Heart right ventricle (tissue), 16 donors: ENCODE measurements at regions not wholly inside any gene's neighbourhood (a gene's known extent, or its start where the extent isn't known, plus 50 kb on each side); places are given as distances from the start of the nearest gene placed in this dataset.

Source experiments
- ATAC-seq, 8 donors: fragments of 200-7000 bp; cut with Tn5 transposase; one replicate each; pipeline ENCODE4 v1.9.1; 2020; ENCODE audit warnings: mild to moderate bottlenecking in 8 of 8, moderate library complexity in 8 of 8, moderate number of reproducible peaks in 1 of 8
- DNase-seq, 2 donors: peaks; one replicate each; pipeline ENCODE4 v3.0.0-alpha.2; 2020
- H3K27ac ChIP-seq, 10 donors: fragments of 200-600 bp; sonication (generic) in 2 of 10; one replicate each; pipeline versions ENCODE4 v1.5.0 to v1.8.0; 2020 to 2022; ENCODE audit warnings: mild to moderate bottlenecking in 3 of 10
- H3K27me3 ChIP-seq, 7 donors: fragments of 200-600 bp; one replicate each; pipeline ENCODE4 v1.8.0; 2021 to 2022; ENCODE audit warnings: mild to moderate bottlenecking in 2 of 7
- H3K36me3 ChIP-seq, 9 donors: fragments of 200-600 bp; sonication (generic) in 1 of 9; one replicate each; pipeline versions ENCODE4 v1.5.0 to v1.8.0; 2020 to 2022; ENCODE audit warnings: mild to moderate bottlenecking in 2 of 9
- H3K4me1 ChIP-seq, 9 donors: fragments of 200-600 bp; sonication (generic) in 1 of 9; one replicate each; pipeline versions ENCODE4 v1.5.0 to v1.8.0; 2020 to 2022; ENCODE audit warnings: mild to moderate bottlenecking in 4 of 9
- H3K4me3 ChIP-seq, 10 donors: fragments of 200-600 bp; sonication (generic) in 2 of 10; one replicate each; pipeline versions ENCODE4 v1.5.0 to v1.8.0; 2020 to 2022; ENCODE audit warnings: mild to moderate bottlenecking in 7 of 10, moderate library complexity in 2 of 10
- H3K9me3 ChIP-seq, 11 donors: fragments of 200-600 bp in 10 of 11; sonication (generic) in 2 of 11; one replicate each; pipeline versions ENCODE4 v1.5.0 to v1.8.0; 2013 to 2022; ENCODE audit warnings: mild to moderate bottlenecking in 2 of 11, control low read depth in 1 of 11, moderate library complexity in 1 of 11
- WGBS, 2 donors: extraction: QIAGEN DNeasy Blood & Tissue Kit; methylation state at CpG; one replicate each; pipeline ENCODE4 v1.1.7; 2013; ENCODE audit warnings: inconsistent platforms in 1 of 2; 5-methylcytosine and 5-hydroxymethylcytosine counted together
- intact Hi-C, 10 donors: fragments of 100-400 bp; cut with DNase I; formaldehyde crosslinking; loops; one replicate each; pipeline versions ENCODE4 v1.11.1 to v1.14.2; 2022
- TF ChIP-seq, protein P1 (sequence below), 9 donors: fragments of 200-600 bp; sonication (generic) in 2 of 9; IDR thresholded peaks; one replicate each; pipeline versions ENCODE4 v1.5.0 to v1.8.0; 2021 to 2022; ENCODE audit warnings: antibody characterized with exemption in 9 of 9, mild to moderate bottlenecking in 5 of 9, moderate library complexity in 1 of 9
- donor health status: Arrhythmogenic right ventricular cardiomyopathy.
- donor health status: ischemic (EF 13 %, LVEDD 7.1; RV severe dilation, severe dysfunction).
- donor health status: healthy with polysubstance abuse.
- donor health status: DM: no; HTN: yes; CAD: no.
- donor health status: DM: no; HTN: no; CAD: no.
- donor health status: ischemic (EF 25% LVEDD 6.9; RV normal size, moderate dysfunction).
- donor health status: ischemic (EF 25% LVEDD 5.7; RV mildly dilated, moderate dysfunction).
- donor health status: healthy.
- donor health status: DM: yes; HTN: yes; CAD: no.
- donor health status: Ischemic cardiomyopathy.
- donor health status: ischemic (EF 35%, LVEDD 5.7; RV mildly dilated, moderate dysfunction).
- donor health status: nonischemic (EF 11% LVEDD 7.7; RV severe dilation, severe dysfunction).
- donor health status: DM: yes; HTN: yes; CAD: no.
- donor health status: PGD.
- donor health status: ischemic (EF 29% LVEDD 5.4; RV normal size, mild dysfunction).
- donor health status: nonischemic (EF 23%, LVEDD 6.1; RV moderate dilation, normal function).

GRCh38 chr16:79480056-79480455 is 120.5 kb downstream of the MAF start:
- intact Hi-C loops = no loop called here
- ATAC-seq = no peak
- no peaks in the 10 kb centered on the region for H3K36me3 ChIP-seq
- TF ChIP-seq, protein P1, sequence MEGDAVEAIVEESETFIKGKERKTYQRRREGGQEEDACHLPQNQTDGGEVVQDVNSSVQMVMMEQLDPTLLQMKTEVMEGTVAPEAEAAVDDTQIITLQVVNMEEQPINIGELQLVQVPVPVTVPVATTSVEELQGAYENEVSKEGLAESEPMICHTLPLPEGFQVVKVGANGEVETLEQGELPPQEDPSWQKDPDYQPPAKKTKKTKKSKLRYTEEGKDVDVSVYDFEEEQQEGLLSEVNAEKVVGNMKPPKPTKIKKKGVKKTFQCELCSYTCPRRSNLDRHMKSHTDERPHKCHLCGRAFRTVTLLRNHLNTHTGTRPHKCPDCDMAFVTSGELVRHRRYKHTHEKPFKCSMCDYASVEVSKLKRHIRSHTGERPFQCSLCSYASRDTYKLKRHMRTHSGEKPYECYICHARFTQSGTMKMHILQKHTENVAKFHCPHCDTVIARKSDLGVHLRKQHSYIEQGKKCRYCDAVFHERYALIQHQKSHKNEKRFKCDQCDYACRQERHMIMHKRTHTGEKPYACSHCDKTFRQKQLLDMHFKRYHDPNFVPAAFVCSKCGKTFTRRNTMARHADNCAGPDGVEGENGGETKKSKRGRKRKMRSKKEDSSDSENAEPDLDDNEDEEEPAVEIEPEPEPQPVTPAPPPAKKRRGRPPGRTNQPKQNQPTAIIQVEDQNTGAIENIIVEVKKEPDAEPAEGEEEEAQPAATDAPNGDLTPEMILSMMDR (IDR thresholded peaks at IDR 0.05) = no peak
- H3K4me3 ChIP-seq = no peak overlapping the region
- peaks cover 0 to 16% (median 0%) of the 10 kb centered on the region in 9 donors for H3K4me1 ChIP-seq
- H3K9me3 ChIP-seq = no peaks in the 10 kb centered on the region
- 67 to 78% methylated on average over 8 of the region's 8 CpGs for WGBS, 2 donors
- DNase-seq = no peak
- H3K27me3 ChIP-seq = peaks cover 0 to 6% (median under 1%) of the 10 kb centered on the region in 7 donors
- H3K27ac ChIP-seq = no peak overlapping the region

DNA sequence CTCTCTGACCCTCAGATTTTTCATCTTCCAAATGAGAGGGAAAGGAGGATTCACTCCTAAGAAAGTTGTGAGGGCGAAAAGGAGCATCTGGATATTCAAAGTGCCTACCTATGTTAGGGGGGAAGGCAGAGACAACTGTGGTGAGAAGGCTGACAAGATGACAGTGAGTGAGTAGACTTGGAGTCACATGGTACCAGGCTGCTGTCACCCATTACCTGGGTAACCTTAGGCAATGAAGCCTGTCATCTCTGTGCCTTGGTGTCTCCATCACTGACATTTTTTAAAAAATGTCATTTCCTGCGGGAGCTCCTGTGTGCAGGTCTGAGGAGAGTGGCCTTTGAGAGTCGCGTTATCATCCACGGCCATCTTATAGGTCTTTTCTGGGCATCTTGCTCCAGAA is 124.0 kb downstream of the MAF start:
- H3K4me3 ChIP-seq = no peak overlapping the region
- DNase-seq (no peak), ATAC-seq (no peak)
- H3K9me3 ChIP-seq = no peaks in the 10 kb centered on the region
- TF ChIP-seq, protein P1 (IDR thresholded peaks at IDR 0.05) = no peak
- no peaks in the 10 kb centered on the region for H3K27me3 ChIP-seq
- 93 to 97% methylated on average over 5 of the region's 5 CpGs for WGBS, 2 donors
- H3K27ac ChIP-seq = no peak overlapping the region
- peaks cover 0 to 7% (median 0%) of the 10 kb centered on the region in 9 donors for H3K4me1 ChIP-seq
- H3K36me3 ChIP-seq = no peaks in the 10 kb centered on the region
- intact Hi-C loops = no loop called here

DNA sequence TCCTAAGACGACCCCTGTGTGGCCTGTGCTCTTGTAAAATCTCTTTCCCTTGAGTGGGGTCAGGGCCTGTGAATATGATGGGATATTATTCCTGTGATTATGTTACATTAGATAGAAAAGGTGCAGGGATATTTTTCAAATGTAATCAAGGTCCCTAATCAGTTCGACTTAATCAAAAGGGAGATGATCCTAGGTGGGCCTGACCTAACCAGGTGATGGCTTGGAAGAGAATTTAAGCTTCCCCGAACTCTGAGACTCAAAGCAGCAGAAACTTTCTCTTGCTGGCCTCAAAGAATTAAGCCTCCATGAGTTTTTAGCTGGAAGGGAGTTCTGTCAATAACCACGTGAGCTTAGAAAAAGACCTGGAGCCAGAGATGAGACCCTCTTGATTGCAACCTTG is 124.7 kb downstream of the MAF start:
- TF ChIP-seq, protein P1 (IDR thresholded peaks at IDR 0.05) = no peak
- H3K27me3 ChIP-seq = no peaks in the 10 kb centered on the region
- H3K9me3 ChIP-seq = no peaks in the 10 kb centered on the region
- H3K27ac ChIP-seq = no peak overlapping the region
- 90 to 93% methylated on average over 4 of the region's 4 CpGs for WGBS, 2 donors
- peaks cover 0 to 4% (median 0%) of the 10 kb centered on the region in 9 donors for H3K4me1 ChIP-seq
- no peak overlapping the region for H3K4me3 ChIP-seq
- DNase-seq (no peak), ATAC-seq (no peak)
- intact Hi-C loops = no loop called here
- no peaks in the 10 kb centered on the region for H3K36me3 ChIP-seq

- Histone ChIP-seq H3K4me3 (no peak overlapping the region), H3K4me1 (peaks cover 0 to 4% (median 0%) of the 10 kb centered on the region in 9 donors), H3K27ac (no peak overlapping the region), H3K27me3 (no peaks in the 10 kb centered on the region), H3K9me3 (no peaks in the 10 kb centered on the region), H3K36me3 (no peaks in the 10 kb centered on the region)
- 90 to 91% methylated on average over 6 of the region's 6 CpGs for WGBS, 2 donors
- DNase-seq (no peak), ATAC-seq (no peak)
- intact Hi-C loops = loop anchor here in 1 of 10 donors (1.0 kb wide), 1 partner anchor 45 kb away; no protein-coding TSS in a partner anchor
- TF ChIP-seq, protein P1 (IDR thresholded peaks at IDR 0.05) = no peak
Observed at GRCh38 chr16:79473456-79473855, 127.1 kb downstream of the MAF start.
